Epithelial cell of esophagus (primary cell): ENCODE measurements at regions not wholly inside any gene's neighbourhood (a gene's known extent, or its start where the extent isn't known, plus 50 kb on each side); places are given as distances from the start of the nearest gene placed in this dataset.

Experiments used
- DNase-seq: peaks from one replicate; pipeline ENCODE4 v3.0.0; 2010; ENCODE audit warnings: low read depth
- H3K4me3 ChIP-seq: 2 replicates; pipeline ENCODE4 v1.5.1; 2011; ENCODE audit warnings: mild to moderate bottlenecking, low read length, control low read depth
- CTCF ChIP-seq: IDR thresholded peaks from 2 replicates; pipeline ENCODE4 v1.5.1; 2011; ENCODE audit warnings: low read depth, mild to moderate bottlenecking, low read length, control low read depth, inconsistent platforms; ENCODE audit not compliant: insufficient read depth; ENCODE audit errors: missing control alignments

- no peak for DNase-seq
- no peak overlapping the region for H3K4me3 ChIP-seq
- TF ChIP-seq CTCF = no peak
These were observed 63.6 kb upstream of the CARD11 start for GRCh38 chr7:3107228-3107763.

GRCh38 chr7:3107889-3108570 is 64.4 kb upstream of the CARD11 start:
- H3K4me3 ChIP-seq = no peak overlapping the region
- no peak for TF ChIP-seq CTCF
- peak; percentile 24 for DNase-seq

GRCh38 chr7:3109311-3109915 is 65.7 kb upstream of the CARD11 start:
- H3K4me3 ChIP-seq = no peak overlapping the region
- no peak for TF ChIP-seq CTCF
- no peak for DNase-seq

GRCh38 chr7:3112479-3113134 is 68.9 kb upstream of the CARD11 start:
- no peak for DNase-seq
- no peak overlapping the region for H3K4me3 ChIP-seq
- TF ChIP-seq CTCF = no peak

GRCh38 chr7:3114917-3115316 is 71.2 kb upstream of the CARD11 start:
- H3K4me3 ChIP-seq = no peak overlapping the region
- no peak for DNase-seq

GRCh38 chr7:3117081-3117480 is 73.4 kb upstream of the CARD11 start:
- no peak overlapping the region for H3K4me3 ChIP-seq
- no peak for DNase-seq
- no peak for TF ChIP-seq CTCF

More at GRCh38 chr7:3114917-3115316, 71.2 kb upstream of the CARD11 start:
- no peak for TF ChIP-seq CTCF
